OCI-LY3 (cell line): ENCODE measurements at regions not wholly inside any gene's neighbourhood (a gene's known extent, or its start where the extent isn't known, plus 50 kb on each side); places are given as distances from the start of the nearest gene placed in this dataset.

Experiments
- EZH2phosphoT487 ChIP-seq: fragments of 200-600 bp; shearing (Covaris generic); IDR thresholded peaks from 2 replicates; pipeline ENCODE4 v1.6.1; 2018; ENCODE audit warnings: antibody characterized with exemption, mixed run types, low read depth
- TF ChIP-seq, protein P1 (sequence below): fragments of 200-600, 300-600 bp; sonication (generic); IDR thresholded peaks from 2 replicates; pipeline ENCODE4 v1.5.1; 2014; ENCODE audit warnings: antibody characterized with exemption, low read length, low read depth

DNA sequence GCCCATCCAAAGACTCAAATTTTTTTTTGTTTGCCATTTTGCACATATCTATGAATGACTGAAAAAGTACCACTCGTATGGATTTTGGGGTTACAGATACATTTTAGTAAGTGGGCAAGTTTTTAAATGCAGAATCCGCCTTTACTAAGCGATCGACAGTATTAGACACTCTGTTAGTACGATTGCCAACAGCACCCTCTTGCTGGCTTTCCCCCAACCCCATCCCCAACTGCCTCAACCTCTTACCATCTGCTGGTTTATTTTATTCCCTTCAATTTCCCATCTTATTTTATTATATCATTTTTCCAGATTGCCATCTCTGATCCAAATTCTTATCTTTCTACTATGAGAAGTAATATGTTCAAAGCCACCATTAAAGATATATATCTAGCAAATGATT, 244.8 kb downstream of the LRRIQ3 start:
- TF ChIP-seq, protein P1, sequence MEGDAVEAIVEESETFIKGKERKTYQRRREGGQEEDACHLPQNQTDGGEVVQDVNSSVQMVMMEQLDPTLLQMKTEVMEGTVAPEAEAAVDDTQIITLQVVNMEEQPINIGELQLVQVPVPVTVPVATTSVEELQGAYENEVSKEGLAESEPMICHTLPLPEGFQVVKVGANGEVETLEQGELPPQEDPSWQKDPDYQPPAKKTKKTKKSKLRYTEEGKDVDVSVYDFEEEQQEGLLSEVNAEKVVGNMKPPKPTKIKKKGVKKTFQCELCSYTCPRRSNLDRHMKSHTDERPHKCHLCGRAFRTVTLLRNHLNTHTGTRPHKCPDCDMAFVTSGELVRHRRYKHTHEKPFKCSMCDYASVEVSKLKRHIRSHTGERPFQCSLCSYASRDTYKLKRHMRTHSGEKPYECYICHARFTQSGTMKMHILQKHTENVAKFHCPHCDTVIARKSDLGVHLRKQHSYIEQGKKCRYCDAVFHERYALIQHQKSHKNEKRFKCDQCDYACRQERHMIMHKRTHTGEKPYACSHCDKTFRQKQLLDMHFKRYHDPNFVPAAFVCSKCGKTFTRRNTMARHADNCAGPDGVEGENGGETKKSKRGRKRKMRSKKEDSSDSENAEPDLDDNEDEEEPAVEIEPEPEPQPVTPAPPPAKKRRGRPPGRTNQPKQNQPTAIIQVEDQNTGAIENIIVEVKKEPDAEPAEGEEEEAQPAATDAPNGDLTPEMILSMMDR: no peak
- no peak for TF ChIP-seq EZH2phosphoT487
